Suppressor macrophage (primary cell): ENCODE measurements at regions not wholly inside any gene's neighbourhood (a gene's known extent, or its start where the extent isn't known, plus 50 kb on each side); places are given as distances from the start of the nearest gene placed in this dataset.

Experiments
- DNase-seq, 4 experiments: peaks; one replicate each; pipeline ENCODE4 v3.0.0-alpha.2; 2020 to 2022

- no peak for DNase-seq
Observed at GRCh38 chr1:112040891-112041740, 51.6 kb upstream of the KCND3 start.

- no peak for DNase-seq
Observed at GRCh38 chr1:112043901-112044300, 54.4 kb upstream of the KCND3 start.

- no peak for DNase-seq
Observed at GRCh38 chr1:112044745-112045144, 55.3 kb upstream of the KCND3 start.

- no peak for DNase-seq
Observed at GRCh38 chr1:112046630-112047029, 57.2 kb upstream of the KCND3 start.

GRCh38 chr1:112048421-112048820 lies 59.0 kb upstream of the KCND3 start:
- DNase-seq = no peak

- DNase-seq = no peak
Observed at GRCh38 chr1:112054510-112054909, 65.0 kb upstream of the KCND3 start.

GRCh38 chr1:112056354-112056753 lies 66.9 kb upstream of the KCND3 start:
- DNase-seq = no peak

- DNase-seq = no peak
Observed at GRCh38 chr1:112057736-112058135, 68.3 kb upstream of the KCND3 start.

- DNase-seq = no peak
Observed at GRCh38 chr1:112058815-112059450, 69.5 kb upstream of the KCND3 start.

- DNase-seq = no peak
Observed at GRCh38 chr1:112059679-112060078, 70.2 kb upstream of the KCND3 start.

- no peak for DNase-seq
Observed at GRCh38 chr1:112060261-112060660, 70.8 kb upstream of the KCND3 start.

- DNase-seq = no peak
Observed at GRCh38 chr1:112061056-112061455, 71.6 kb upstream of the KCND3 start.

GRCh38 chr1:112061901-112062320 lies 72.4 kb upstream of the KCND3 start:
- DNase-seq = no peak

GRCh38 chr1:112063781-112064728 lies 74.6 kb upstream of the KCND3 start:
- DNase-seq = peak in 1 of 4 experiments; percentile 1

- no peak for DNase-seq
Observed at GRCh38 chr1:112067989-112068388, 78.5 kb upstream of the KCND3 start.

GRCh38 chr1:112070677-112071076 lies 81.2 kb upstream of the KCND3 start:
- DNase-seq = no peak

GRCh38 chr1:112074711-112075110 lies 85.2 kb upstream of the KCND3 start:
- DNase-seq = no peak

GRCh38 chr1:112075566-112075965 lies 86.1 kb upstream of the KCND3 start:
- DNase-seq = no peak

GRCh38 chr1:112079446-112079845 lies 90.0 kb upstream of the KCND3 start:
- no peak for DNase-seq

- DNase-seq = peak in 2 of 4 experiments; percentile 4 to 8
Observed at GRCh38 chr1:112083487-112083886, 94.0 kb upstream of the KCND3 start.

GRCh38 chr1:112092656-112093371 lies 103.3 kb upstream of the KCND3 start:
- DNase-seq = no peak

- no peak for DNase-seq
Observed at GRCh38 chr1:112093372-112093694, 103.9 kb upstream of the KCND3 start.
